NOMO-1 treated with dmso at 0.1 percent for 144 hours (cell line): ENCODE measurements at regions not wholly inside any gene's neighbourhood (a gene's known extent, or its start where the extent isn't known, plus 50 kb on each side); places are given as distances from the start of the nearest gene placed in this dataset.
A peak's percentile ranks its signal among the peaks of the same experiment; 100 is the strongest.
"Not testable (repeated sequence)": the region's sequence is repeated elsewhere in the genome, so short reads cannot be mapped to it uniquely, and the experiment has no call there.

Experiments used
- DNase-seq: peaks from one replicate; lab custom pipeline; 2025; ENCODE audit not compliant: unreplicated experiment; lab: John Stamatoyannopoulos, UW

DNA sequence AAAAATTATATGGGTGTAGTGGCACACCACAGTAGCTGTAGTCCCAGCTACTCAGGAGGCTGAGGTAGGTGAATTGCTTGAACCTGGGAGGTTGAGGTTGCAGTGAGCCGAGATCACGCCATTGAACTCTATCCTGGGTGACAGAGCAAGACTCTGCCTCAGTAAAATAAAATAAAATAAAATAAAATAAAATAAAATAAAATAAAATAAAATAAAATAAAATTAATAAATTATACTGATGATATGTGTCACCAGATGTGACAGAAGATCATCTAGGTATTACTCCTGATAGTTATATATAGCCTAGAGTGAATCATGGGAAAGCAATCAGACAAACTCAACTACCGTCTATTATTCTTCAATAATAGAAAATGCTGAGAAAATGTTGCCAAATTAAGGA is 972.5 kb downstream of the MRPL39 start:
- DNase-seq, result no peak

- DNase-seq, result no peak
Measured at GRCh38 chr21:24628536-24628935, 978.7 kb downstream of the MRPL39 start.

GRCh38 chr21:24628046-24628445 is 979.2 kb downstream of the MRPL39 start:
- DNase-seq, result no peak

DNA sequence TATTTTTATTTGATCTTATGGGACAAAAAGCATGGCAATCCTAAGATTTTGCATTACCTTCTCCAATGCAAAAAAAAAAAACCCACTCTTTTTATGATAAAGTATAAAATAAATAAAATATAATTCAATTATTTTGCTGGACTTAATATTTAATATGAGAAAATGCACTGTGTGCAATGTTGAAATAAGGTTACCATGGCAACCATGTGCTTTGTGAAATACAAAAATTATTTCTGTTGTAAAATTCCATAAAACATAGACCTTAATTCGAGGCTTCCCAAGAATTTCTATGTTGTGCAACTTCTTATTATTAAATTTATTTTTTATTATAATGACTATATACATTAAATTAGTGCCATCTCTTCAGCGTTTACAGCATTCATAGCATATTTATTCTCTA is 989.5 kb downstream of the MRPL39 start:
- DNase-seq, result no peak

DNA sequence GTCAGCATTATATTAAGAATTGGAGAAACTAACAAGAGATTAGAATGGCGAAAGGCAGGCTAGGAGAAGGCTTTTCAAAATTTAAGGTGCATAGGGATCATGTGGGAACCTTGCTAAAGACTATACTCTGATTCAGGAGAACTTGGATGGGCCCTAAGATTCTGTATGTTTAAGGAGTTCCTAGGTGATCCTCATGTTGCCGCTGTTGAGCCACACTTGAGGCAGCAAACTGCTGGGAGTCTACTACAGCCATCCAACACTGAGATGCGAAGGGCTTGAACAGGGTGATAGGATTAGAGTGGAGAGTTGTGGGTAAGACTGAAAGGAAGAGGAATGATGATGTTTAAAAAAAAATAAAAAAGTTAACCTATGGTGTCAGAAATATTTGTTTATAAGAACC is 1013.2 kb downstream of the MRPL39 start:
- no peak for DNase-seq

- DNase-seq, result no peak
Measured at GRCh38 chr21:24590261-24590660, 1017.0 kb downstream of the MRPL39 start.

DNA sequence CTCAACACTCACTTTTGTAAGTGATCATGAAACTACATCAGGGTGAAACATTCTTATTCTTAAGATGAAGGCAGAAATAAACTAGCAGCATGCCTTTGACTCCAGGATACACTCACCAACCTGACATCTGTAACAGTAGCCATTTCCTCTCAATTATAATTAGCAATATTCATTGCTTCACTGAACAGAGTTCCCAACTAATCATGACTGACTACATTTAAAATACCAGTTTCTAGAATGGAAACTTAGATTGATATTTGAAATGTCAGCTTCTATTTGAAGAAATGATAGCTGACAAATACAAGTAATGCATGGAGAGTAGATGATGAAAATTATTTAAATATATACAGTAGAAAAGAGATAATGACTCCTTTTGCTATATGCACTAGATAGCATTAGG is 1023.8 kb downstream of the MRPL39 start:
- no peak for DNase-seq

DNA sequence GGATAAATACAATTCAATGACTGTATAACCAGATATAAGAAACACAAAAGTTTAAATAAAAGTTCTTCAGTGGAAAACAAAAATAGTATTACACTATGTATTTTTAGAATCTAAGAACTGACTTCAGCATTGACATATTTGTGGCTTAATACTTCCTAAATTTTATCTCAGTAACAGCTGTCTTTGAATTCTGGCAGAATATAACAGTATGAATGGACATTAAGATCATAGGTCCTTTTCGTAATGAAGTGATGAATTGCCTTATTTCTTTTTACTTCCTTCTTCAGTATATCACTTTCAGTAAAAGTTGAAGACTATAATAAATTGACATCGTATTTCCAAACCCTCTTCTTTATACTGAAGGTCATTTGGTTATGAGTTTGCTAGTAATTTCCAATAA is 1030.0 kb downstream of the MRPL39 start:
- DNase-seq, result no peak

GRCh38 chr21:24561291-24561690 is 1046.0 kb downstream of the MRPL39 start:
- no peak for DNase-seq

GRCh38 chr21:24552491-24552890 is 1054.8 kb downstream of the MRPL39 start:
- no peak for DNase-seq

GRCh38 chr21:24545807-24546361 is 1061.4 kb downstream of the MRPL39 start:
- no peak for DNase-seq

GRCh38 chr21:24514081-24514733 is 1093.1 kb downstream of the MRPL39 start:
- DNase-seq, result no peak

- no peak for DNase-seq
Measured at GRCh38 chr21:24509131-24509530, 1098.2 kb downstream of the MRPL39 start.

DNA sequence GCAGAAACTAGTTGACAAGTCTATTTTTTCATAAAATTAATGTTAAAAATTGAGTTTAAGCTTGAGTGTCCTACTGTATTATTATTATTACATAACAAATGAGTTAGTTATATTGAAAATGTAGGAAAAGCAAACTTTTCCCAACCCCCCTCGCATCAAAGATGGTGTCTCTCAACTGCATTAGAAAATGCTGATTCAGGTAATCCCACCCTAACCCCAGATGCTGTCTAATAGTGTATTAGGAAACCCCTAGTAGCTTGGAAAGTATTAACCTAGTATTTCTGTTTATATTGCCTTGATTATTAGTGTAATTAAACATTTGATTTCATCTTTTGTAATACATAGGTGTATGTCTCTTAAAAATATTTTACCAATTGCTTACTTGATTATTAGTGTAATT is 1120.3 kb downstream of the MRPL39 start:
- DNase-seq, result no peak

GRCh38 chr21:24483361-24483760 is 1123.9 kb downstream of the MRPL39 start:
- not testable (repeated sequence) for DNase-seq

GRCh38 chr21:24470852-24471251 is 1136.4 kb downstream of the MRPL39 start:
- no peak for DNase-seq

DNA sequence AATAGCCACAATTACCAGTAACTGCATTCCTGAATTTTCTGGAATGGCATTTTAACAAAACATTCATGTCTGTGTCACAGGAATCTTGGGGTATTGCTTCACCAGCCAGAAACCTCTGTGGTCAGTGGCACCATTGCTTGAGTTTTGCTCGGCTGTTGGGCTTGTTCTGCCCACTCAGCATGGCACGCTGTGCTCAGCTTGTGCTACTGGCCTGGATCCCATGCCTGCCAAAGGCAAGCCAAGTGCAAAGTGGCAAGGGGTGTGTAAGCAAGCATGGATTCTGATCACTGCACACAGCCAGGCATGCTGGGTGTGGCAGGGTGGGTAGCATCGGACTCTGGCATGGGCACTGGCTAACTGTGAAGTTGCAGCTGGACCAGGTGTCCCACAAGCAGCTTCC is 1150.9 kb downstream of the MRPL39 start:
- DNase-seq, result no peak

DNA sequence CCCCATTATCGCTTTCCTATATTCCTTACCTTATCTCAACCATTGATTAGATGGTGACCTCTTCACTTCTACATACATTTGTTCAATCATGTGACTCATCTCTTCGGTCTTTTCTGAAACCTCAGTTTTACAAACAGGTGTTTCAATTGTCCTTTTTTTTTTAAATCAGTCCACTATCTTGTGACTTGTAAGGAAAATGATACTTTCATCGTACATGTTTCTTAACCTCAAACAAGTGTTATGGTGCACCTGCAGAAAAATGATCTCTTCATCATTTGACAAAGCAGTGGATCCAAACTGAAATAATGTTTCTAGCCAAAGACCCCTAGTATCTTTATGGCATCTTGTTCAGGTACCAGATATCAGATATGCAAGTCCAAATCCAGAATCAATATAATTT is 1157.2 kb downstream of the MRPL39 start:
- DNase-seq, result no peak

DNA sequence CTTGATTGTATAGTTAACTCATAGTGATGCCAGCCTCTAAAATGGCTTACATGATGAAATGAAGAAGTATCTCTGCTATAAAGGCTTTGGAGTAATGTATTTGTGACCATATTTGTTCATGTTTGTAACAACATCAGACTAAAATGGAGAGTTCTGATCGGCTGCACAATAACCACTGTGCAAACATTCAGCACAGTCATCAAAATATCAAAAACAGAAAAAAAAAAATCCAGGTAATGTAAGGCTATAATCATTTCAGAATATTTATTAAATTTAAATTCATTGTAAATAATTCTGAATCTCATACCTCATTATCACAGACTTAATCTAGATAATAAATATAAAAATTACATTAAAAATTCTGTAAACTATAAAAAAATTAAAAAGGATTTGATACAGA is 1161.8 kb downstream of the MRPL39 start:
- DNase-seq, result no peak

GRCh38 chr21:24444736-24445135 is 1162.5 kb downstream of the MRPL39 start:
- DNase-seq, result no peak

- no peak for DNase-seq
Measured at GRCh38 chr21:24436236-24436635, 1171.0 kb downstream of the MRPL39 start.

DNA sequence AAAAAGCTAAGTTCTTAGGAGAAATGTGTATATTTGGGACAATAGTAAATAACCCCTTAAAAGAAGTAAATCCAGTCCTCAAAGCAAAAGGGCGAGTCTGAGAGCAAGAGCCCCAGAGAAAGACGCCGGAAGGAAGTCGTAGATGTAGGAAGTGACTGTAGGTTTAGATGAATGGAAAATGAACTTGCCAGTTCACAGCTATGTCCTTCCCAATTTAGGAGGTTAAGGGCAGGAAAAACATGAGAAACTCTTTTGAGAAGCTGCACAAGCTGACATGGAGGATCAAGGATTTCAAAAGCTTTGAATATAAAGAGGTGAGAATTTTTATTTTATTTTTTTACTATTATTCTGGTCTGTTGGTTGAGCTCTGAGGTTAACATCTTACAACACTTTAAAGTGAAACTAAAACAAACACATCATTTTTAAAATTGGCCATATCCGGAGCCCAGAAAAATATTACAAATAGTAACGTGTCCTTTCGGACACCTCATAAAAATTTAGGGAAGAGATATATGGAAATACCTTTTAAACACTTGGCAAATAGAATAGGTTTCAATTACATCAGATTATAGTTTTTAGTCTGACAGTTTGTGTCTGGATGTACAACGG is 1178.6 kb downstream of the MRPL39 start:
- DNase-seq, result peak; percentile 29

DNA sequence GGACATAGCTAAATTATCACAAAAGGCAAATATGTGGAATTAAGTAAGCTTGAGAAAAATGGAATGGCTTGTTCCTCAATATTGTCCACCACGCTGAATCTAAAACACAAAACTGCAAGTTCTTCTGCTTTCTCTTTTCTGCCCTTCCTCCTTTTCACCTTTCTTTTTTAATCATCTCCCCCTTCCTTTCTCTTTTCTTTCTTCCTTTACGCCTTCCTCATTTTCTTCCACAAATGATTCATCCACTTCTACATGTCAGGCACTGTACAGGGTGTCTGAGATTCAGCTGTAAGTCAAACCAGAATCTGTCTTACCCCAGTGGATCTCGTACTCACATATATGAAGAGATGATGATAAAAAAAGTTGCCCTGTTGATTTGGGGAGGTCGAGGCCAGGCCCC is 1182.5 kb downstream of the MRPL39 start:
- no peak for DNase-seq
